GM18909 (cell line): ENCODE measurements at regions not wholly inside any gene's neighbourhood (a gene's known extent, or its start where the extent isn't known, plus 50 kb on each side); places are given as distances from the start of the nearest gene placed in this dataset.

Source experiments
- ATAC-seq: cut with Tn5 transposase; IDR thresholded peaks from one replicate; pipeline ENCODE4 v1.9.1; 2021; ENCODE audit warnings: mild to moderate bottlenecking; ENCODE audit not compliant: unreplicated experiment, poor library complexity

GRCh38 chr11:112794331-112794846 is 166.8 kb upstream of the NCAM1 start:
- no peak for ATAC-seq

GRCh38 chr11:112795142-112795815 is 165.9 kb upstream of the NCAM1 start:
- ATAC-seq = no peak

- no peak for ATAC-seq
These were observed 165.1 kb upstream of the NCAM1 start for GRCh38 chr11:112795911-112796649.

- no peak for ATAC-seq
These were observed 164.1 kb upstream of the NCAM1 start for GRCh38 chr11:112797092-112797491.

- peak; percentile 60 for ATAC-seq
These were observed 163.4 kb upstream of the NCAM1 start for GRCh38 chr11:112797648-112798293.

- no peak for ATAC-seq
These were observed 160.0 kb upstream of the NCAM1 start for GRCh38 chr11:112801025-112801816.

GRCh38 chr11:112801817-112802088 is 159.5 kb upstream of the NCAM1 start:
- ATAC-seq = no peak

GRCh38 chr11:112805658-112806057 is 155.6 kb upstream of the NCAM1 start:
- ATAC-seq = no peak

GRCh38 chr11:112806256-112806655 is 155.0 kb upstream of the NCAM1 start:
- ATAC-seq = no peak

GRCh38 chr11:112806876-112807275 is 154.3 kb upstream of the NCAM1 start:
- no peak for ATAC-seq

- no peak for ATAC-seq
These were observed 151.8 kb upstream of the NCAM1 start for GRCh38 chr11:112809429-112809828.

GRCh38 chr11:112810951-112811350 is 150.3 kb upstream of the NCAM1 start:
- no peak for ATAC-seq

GRCh38 chr11:112811783-112812182 is 149.4 kb upstream of the NCAM1 start:
- no peak for ATAC-seq

- ATAC-seq = no peak
These were observed 148.5 kb upstream of the NCAM1 start for GRCh38 chr11:112812729-112813128.

GRCh38 chr11:112814168-112814567 is 147.1 kb upstream of the NCAM1 start:
- ATAC-seq = no peak

- no peak for ATAC-seq
These were observed 143.8 kb upstream of the NCAM1 start for GRCh38 chr11:112817376-112817775.

- ATAC-seq = no peak
These were observed 138.5 kb upstream of the NCAM1 start for GRCh38 chr11:112822478-112823274.

- no peak for ATAC-seq
These were observed 135.2 kb upstream of the NCAM1 start for GRCh38 chr11:112826026-112826425.

- no peak for ATAC-seq
These were observed 134.4 kb upstream of the NCAM1 start for GRCh38 chr11:112826788-112827187.

GRCh38 chr11:112828421-112828820 is 132.8 kb upstream of the NCAM1 start:
- ATAC-seq = no peak
